22Rv1 (cell line): ENCODE measurements at regions not wholly inside any gene's neighbourhood (a gene's known extent, or its start where the extent isn't known, plus 50 kb on each side); places are given as distances from the start of the nearest gene placed in this dataset.
"Not testable (repeated sequence)": the region's sequence is repeated elsewhere in the genome, so short reads cannot be mapped to it uniquely, and the experiment has no call there.

Source experiments
- H3K27ac ChIP-seq: fragments of 450-650 bp; 2 replicates; pipeline ENCODE4 v1.5.1; 2017
- CTCF ChIP-seq: fragments of 450-650 bp; IDR thresholded peaks from 2 replicates; pipeline ENCODE4 v1.5.1; 2017; ENCODE audit warnings: mild to moderate bottlenecking
- ZFX ChIP-seq: fragments of 450-650 bp; IDR thresholded peaks from 2 replicates; pipeline ENCODE4 v1.6.1; 2017; ENCODE audit warnings: antibody characterized with exemption, borderline replicate concordance

GRCh38 chr2:234386971-234387370, 109.9 kb downstream of the ARL4C start:
- H3K27ac ChIP-seq: no peak overlapping the region
- TF ChIP-seq ZFX: no peak
- TF ChIP-seq CTCF: no peak

GRCh38 chr2:234382131-234382530, 114.8 kb downstream of the ARL4C start:
- no peak for TF ChIP-seq ZFX
- no peak for TF ChIP-seq CTCF
- no peak overlapping the region for H3K27ac ChIP-seq

GRCh38 chr2:234378958-234379357, 117.9 kb downstream of the ARL4C start:
- not testable (repeated sequence) for H3K27ac ChIP-seq

GRCh38 chr2:234378440-234378839, 118.4 kb downstream of the ARL4C start:
- no peak overlapping the region for H3K27ac ChIP-seq
- TF ChIP-seq ZFX (no peak), CTCF (no peak)

- no peak overlapping the region for H3K27ac ChIP-seq
- no peak for TF ChIP-seq ZFX
Measured at GRCh38 chr2:234377761-234378391, 119.0 kb downstream of the ARL4C start.

- no peak for TF ChIP-seq CTCF
- TF ChIP-seq ZFX: no peak
- H3K27ac ChIP-seq: no peak overlapping the region
Measured at GRCh38 chr2:234376229-234376628, 120.7 kb downstream of the ARL4C start.

GRCh38 chr2:234375176-234375880, 121.6 kb downstream of the ARL4C start:
- H3K27ac ChIP-seq: no peak overlapping the region
- TF ChIP-seq ZFX (no peak), CTCF (no peak)

- no peak overlapping the region for H3K27ac ChIP-seq
- TF ChIP-seq CTCF (no peak), ZFX (no peak)
Measured at GRCh38 chr2:234374736-234375135, 122.1 kb downstream of the ARL4C start.
